Heart right ventricle (tissue), 16 donors: ENCODE measurements at regions not wholly inside any gene's neighbourhood (a gene's known extent, or its start where the extent isn't known, plus 50 kb on each side); places are given as distances from the start of the nearest gene placed in this dataset.

Source experiments
- ATAC-seq, 8 donors: fragments of 200-7000 bp; cut with Tn5 transposase; one replicate each; pipeline ENCODE4 v1.9.1; 2020; ENCODE audit warnings: mild to moderate bottlenecking in 8 of 8, moderate library complexity in 8 of 8, moderate number of reproducible peaks in 1 of 8
- DNase-seq, 2 donors: peaks; one replicate each; pipeline ENCODE4 v3.0.0-alpha.2; 2020
- H3K27ac ChIP-seq, 10 donors: fragments of 200-600 bp; sonication (generic) in 2 of 10; one replicate each; pipeline versions ENCODE4 v1.5.0 to v1.8.0; 2020 to 2022; ENCODE audit warnings: mild to moderate bottlenecking in 3 of 10
- H3K27me3 ChIP-seq, 7 donors: fragments of 200-600 bp; one replicate each; pipeline ENCODE4 v1.8.0; 2021 to 2022; ENCODE audit warnings: mild to moderate bottlenecking in 2 of 7
- H3K36me3 ChIP-seq, 9 donors: fragments of 200-600 bp; sonication (generic) in 1 of 9; one replicate each; pipeline versions ENCODE4 v1.5.0 to v1.8.0; 2020 to 2022; ENCODE audit warnings: mild to moderate bottlenecking in 2 of 9
- H3K4me1 ChIP-seq, 9 donors: fragments of 200-600 bp; sonication (generic) in 1 of 9; one replicate each; pipeline versions ENCODE4 v1.5.0 to v1.8.0; 2020 to 2022; ENCODE audit warnings: mild to moderate bottlenecking in 4 of 9
- H3K4me3 ChIP-seq, 10 donors: fragments of 200-600 bp; sonication (generic) in 2 of 10; one replicate each; pipeline versions ENCODE4 v1.5.0 to v1.8.0; 2020 to 2022; ENCODE audit warnings: mild to moderate bottlenecking in 7 of 10, moderate library complexity in 2 of 10
- H3K9me3 ChIP-seq, 11 donors: fragments of 200-600 bp in 10 of 11; sonication (generic) in 2 of 11; one replicate each; pipeline versions ENCODE4 v1.5.0 to v1.8.0; 2013 to 2022; ENCODE audit warnings: mild to moderate bottlenecking in 2 of 11, control low read depth in 1 of 11, moderate library complexity in 1 of 11
- WGBS, 2 donors: extraction: QIAGEN DNeasy Blood & Tissue Kit; methylation state at CpG; one replicate each; pipeline ENCODE4 v1.1.7; 2013; ENCODE audit warnings: inconsistent platforms in 1 of 2; 5-methylcytosine and 5-hydroxymethylcytosine counted together
- intact Hi-C, 10 donors: fragments of 100-400 bp; cut with DNase I; formaldehyde crosslinking; loops; one replicate each; pipeline versions ENCODE4 v1.11.1 to v1.14.2; 2022
- TF ChIP-seq, protein P1 (sequence below), 9 donors: fragments of 200-600 bp; sonication (generic) in 2 of 9; IDR thresholded peaks; one replicate each; pipeline versions ENCODE4 v1.5.0 to v1.8.0; 2021 to 2022; ENCODE audit warnings: antibody characterized with exemption in 9 of 9, mild to moderate bottlenecking in 5 of 9, moderate library complexity in 1 of 9
- donor health status: Arrhythmogenic right ventricular cardiomyopathy.
- donor health status: ischemic (EF 13 %, LVEDD 7.1; RV severe dilation, severe dysfunction).
- donor health status: healthy with polysubstance abuse.
- donor health status: DM: no; HTN: yes; CAD: no.
- donor health status: DM: no; HTN: no; CAD: no.
- donor health status: ischemic (EF 25% LVEDD 6.9; RV normal size, moderate dysfunction).
- donor health status: ischemic (EF 25% LVEDD 5.7; RV mildly dilated, moderate dysfunction).
- donor health status: healthy.
- donor health status: DM: yes; HTN: yes; CAD: no.
- donor health status: Ischemic cardiomyopathy.
- donor health status: ischemic (EF 35%, LVEDD 5.7; RV mildly dilated, moderate dysfunction).
- donor health status: nonischemic (EF 11% LVEDD 7.7; RV severe dilation, severe dysfunction).
- donor health status: DM: yes; HTN: yes; CAD: no.
- donor health status: PGD.
- donor health status: ischemic (EF 29% LVEDD 5.4; RV normal size, mild dysfunction).
- donor health status: nonischemic (EF 23%, LVEDD 6.1; RV moderate dilation, normal function).

DNA sequence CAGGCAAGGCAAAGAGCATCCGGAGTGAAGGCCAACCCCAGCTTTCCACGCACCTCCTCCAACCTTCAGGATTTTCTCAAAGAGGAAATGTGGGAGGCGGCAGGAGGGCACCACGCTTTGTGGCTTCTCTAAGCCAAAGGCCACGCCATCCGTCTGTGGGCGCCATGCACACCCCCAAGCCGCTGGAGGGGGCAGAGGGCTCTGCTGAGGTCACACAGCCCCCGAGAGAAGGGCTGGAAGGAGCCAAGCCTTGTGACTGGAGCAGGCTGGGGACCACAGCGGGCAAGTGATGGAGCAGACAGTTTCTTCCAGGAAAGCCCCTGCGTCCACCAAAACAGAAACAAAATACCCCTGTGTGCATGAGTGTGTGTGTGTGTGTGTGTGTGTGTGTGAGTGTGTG is 527.4 kb downstream of the BRD1 start:
- H3K4me3 ChIP-seq = no peak overlapping the region
- H3K4me1 ChIP-seq = no peaks in the 10 kb centered on the region
- H3K27ac ChIP-seq = no peak overlapping the region
- no peaks in the 10 kb centered on the region for H3K36me3 ChIP-seq
- WGBS, 2 donors = 79 to 81% methylated on average over 11 of the region's 11 CpGs
- no peak for ATAC-seq
- H3K9me3 ChIP-seq = peaks cover 0 to under 1% (median 0%) of the 10 kb centered on the region in 11 donors
- TF ChIP-seq, protein P1, sequence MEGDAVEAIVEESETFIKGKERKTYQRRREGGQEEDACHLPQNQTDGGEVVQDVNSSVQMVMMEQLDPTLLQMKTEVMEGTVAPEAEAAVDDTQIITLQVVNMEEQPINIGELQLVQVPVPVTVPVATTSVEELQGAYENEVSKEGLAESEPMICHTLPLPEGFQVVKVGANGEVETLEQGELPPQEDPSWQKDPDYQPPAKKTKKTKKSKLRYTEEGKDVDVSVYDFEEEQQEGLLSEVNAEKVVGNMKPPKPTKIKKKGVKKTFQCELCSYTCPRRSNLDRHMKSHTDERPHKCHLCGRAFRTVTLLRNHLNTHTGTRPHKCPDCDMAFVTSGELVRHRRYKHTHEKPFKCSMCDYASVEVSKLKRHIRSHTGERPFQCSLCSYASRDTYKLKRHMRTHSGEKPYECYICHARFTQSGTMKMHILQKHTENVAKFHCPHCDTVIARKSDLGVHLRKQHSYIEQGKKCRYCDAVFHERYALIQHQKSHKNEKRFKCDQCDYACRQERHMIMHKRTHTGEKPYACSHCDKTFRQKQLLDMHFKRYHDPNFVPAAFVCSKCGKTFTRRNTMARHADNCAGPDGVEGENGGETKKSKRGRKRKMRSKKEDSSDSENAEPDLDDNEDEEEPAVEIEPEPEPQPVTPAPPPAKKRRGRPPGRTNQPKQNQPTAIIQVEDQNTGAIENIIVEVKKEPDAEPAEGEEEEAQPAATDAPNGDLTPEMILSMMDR (IDR thresholded peaks at IDR 0.05) = no peak
- intact Hi-C loops = loop anchor here in 7 of 10 donors (5.0 to 10.0 kb wide), 5 partner anchors 255 to 725 kb away; no protein-coding TSS in a partner anchor
- H3K27me3 ChIP-seq = peaks cover 0 to 40% (median 27%) of the 10 kb centered on the region in 7 donors
- no peak for DNase-seq

DNA sequence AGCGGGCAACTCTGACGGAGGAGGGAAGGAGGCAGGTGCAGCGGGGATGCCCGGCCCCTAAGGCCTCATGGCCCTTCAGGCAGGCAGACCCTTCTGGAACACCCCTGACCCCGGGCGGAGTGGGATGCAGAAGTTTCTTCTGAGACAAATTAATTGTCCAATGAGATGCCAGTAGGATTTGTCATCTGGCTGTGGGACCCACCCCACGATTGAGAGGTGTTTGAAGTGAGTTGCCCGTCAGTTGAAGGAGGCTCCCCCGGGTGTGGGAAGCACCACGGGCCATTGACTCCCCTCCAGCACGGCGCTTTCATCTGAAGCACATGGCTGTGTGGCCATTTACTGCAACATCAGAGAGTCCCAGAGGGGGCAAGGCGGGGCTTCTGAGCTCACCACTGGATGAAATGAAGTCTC is 527.8 kb downstream of the BRD1 start:
- intact Hi-C loops = loop anchor here in 7 of 10 donors (5.0 to 10.0 kb wide), 5 partner anchors 255 to 725 kb away; no protein-coding TSS in a partner anchor
- Histone ChIP-seq H3K27ac (no peak overlapping the region), H3K36me3 (no peaks in the 10 kb centered on the region), H3K4me3 (no peak overlapping the region), H3K9me3 (peaks cover 0 to 5% (median 0%) of the 10 kb centered on the region in 11 donors), H3K27me3 (peaks cover 0 to 35% (median 23%) of the 10 kb centered on the region in 7 donors), H3K4me1 (no peaks in the 10 kb centered on the region)
- TF ChIP-seq, protein P1 (IDR thresholded peaks at IDR 0.05) = no peak
- DNase-seq = no peak
- 82% methylated on average over 13 of the region's 13 CpGs for WGBS, 2 donors
- ATAC-seq = no peak

DNA sequence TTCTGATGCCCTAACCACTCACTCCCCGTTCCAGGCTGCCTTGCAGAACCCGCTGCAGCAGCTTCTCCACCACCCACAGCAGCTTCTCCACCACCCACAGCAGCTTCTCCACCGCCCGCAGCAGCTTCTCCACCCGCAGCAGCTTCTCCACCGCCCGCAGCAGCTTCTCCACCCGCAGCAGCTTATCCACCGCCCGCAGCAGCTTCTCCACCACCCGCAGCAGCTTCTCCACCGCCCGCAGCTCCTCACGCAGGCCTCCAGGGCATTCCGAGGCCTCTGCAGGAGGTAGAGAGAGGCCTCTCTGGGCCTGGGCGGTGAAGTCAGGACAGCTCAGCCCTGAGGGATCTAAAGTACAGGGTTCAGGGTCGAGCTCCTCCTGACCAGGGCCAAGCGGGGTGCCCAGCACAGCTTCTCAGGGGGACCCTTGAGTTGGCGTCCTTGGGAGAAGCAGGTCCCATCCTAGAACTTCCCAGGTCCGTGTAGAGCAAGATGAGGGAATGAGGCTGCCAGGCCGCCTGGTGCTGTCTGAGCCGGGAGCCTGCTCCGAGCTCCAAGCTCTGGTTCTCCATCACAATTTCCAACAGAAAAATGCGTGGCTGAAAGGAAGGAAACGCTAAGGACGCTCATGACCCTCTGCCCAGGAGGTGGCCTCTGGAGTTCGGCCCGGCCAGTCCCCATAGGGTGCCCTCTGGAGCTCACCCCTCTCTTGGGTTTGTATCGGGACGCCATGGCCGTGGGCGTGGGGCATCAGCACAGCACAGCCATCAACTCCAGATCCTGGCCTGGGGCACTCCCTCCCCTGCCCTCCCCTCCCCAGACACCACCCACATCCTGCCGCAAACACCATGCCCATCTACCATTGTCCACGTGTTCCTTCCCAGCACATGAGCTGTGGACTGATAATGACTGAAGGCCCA is 528.6 kb downstream of the BRD1 start:
- DNase-seq = peak in 1 of 2 donors; percentile 1
- H3K27me3 ChIP-seq = peaks cover 0 to 29% (median 18%) of the 10 kb centered on the region in 7 donors
- WGBS, 2 donors = 85 to 86% methylated on average over 34 of the region's 34 CpGs
- no peak overlapping the region for H3K4me3 ChIP-seq
- H3K27ac ChIP-seq = no peak overlapping the region
- ATAC-seq = no peak
- peaks cover 0 to 12% (median 2%) of the 10 kb centered on the region in 11 donors for H3K9me3 ChIP-seq
- H3K4me1 ChIP-seq = no peaks in the 10 kb centered on the region
- no peaks in the 10 kb centered on the region for H3K36me3 ChIP-seq
- intact Hi-C loops = no loop called here
- TF ChIP-seq, protein P1 (IDR thresholded peaks at IDR 0.05) = no peak

DNA sequence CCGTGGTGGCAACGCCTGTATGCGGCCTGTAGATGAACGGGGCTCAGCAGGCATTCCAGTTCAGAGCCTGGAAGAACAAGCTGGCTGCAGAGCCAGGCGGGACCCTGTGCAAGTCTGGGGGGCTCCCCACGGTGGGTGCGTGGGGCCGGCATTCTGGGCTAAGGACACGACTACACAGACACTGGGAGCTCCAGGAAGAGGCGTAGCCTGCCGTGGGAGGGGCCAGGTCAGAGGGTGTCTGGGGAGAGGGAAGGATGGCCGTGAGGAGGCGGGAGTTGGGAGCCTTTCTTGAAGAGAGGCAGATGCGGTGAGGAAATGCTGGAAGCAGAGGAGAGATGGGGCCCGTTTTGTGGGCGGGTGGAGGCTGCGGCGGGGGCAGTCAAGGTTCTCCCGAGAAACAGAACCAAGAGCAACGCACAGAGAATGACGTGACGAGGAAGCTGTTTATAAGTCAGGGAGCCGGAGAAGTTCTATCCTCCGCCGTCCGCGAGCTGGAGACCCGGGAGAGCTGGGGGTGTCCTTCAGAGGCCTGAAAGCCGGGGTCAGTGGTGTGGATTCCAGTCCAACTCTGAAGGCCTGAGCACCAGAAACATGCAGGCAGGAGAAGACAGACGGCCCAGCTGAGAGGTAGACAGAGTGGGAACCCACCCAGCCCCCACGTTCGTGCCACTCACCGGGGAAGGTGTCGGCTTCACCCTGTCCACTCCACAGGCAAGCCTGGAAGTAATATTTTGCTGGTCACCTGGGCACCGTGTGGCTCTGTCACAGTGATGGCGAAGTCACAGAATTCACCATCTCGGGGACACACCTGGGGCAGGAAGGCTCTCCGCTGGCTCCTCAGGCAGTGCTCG is 529.6 kb downstream of the BRD1 start:
- Histone ChIP-seq H3K4me3 (no peak overlapping the region), H3K4me1 (no peaks in the 10 kb centered on the region), H3K9me3 (peaks cover 0 to 21% (median 7%) of the 10 kb centered on the region in 11 donors), H3K27me3 (peaks cover 0 to 19% (median 9%) of the 10 kb centered on the region in 7 donors), H3K27ac (no peak overlapping the region), H3K36me3 (no peaks in the 10 kb centered on the region)
- intact Hi-C loops = no loop called here
- TF ChIP-seq, protein P1 (IDR thresholded peaks at IDR 0.05) = no peak
- 71 to 74% methylated on average over 39 of the region's 39 CpGs for WGBS, 2 donors
- no peak for ATAC-seq
- no peak for DNase-seq
